K562 (cell line): ENCODE measurements at regions not wholly inside any gene's neighbourhood (a gene's known extent, or its start where the extent isn't known, plus 50 kb on each side); places are given as distances from the start of the nearest gene placed in this dataset.
A peak's percentile ranks its signal among the peaks of the same experiment; 100 is the strongest.

ENCODE experiments used
- ATAC-seq: fragments of 200-7000 bp; cut with Tn5 transposase; 3 replicates; pipeline ENCODE4 v1.9.1; 2020; ENCODE audit warnings: moderate library complexity
- BruUV-seq: library from RNA; stranded (reverse); fragments of 400-500 nt; replicated peaks from 2 replicates; lab custom pipeline; 2021; lab: Mats Ljungman, UMichigan
- CTCF ChIA-PET: fragments of 300-600 bp; formaldehyde crosslinking; extraction: SDS; loops from one replicate; lab custom pipeline; 2021; ENCODE audit warnings: low intra/inter-chr PET ratio; lab: Yijun Ruan, JAX
- POLR2A ChIA-PET: fragments of 300-600, 350-650 bp; sonication (Branson Sonifier 250); formaldehyde crosslinking; extraction: SDS; loops from one replicate; lab custom pipeline; 2021; ENCODE audit warnings: antibody characterized with exemption, inconsistent platforms; lab: Yijun Ruan, JAX
- DNase-seq, 4 experiments: peaks; one replicate each; pipeline versions ENCODE4 v3.0.0 to v3.0.0-alpha.2; 2011 to 2018; ENCODE audit warnings: low spot score in 3 of 4, mixed read lengths in 3 of 4; ENCODE audit errors: extremely low read depth in 1 of 4
- FAIRE-seq: peaks from 2 replicates; lab custom pipeline; 2011; peaks lifted over from hg19 to GRCh38; lab: Jason Lieb, UNC
- H2AFZ ChIP-seq: 2 replicates; pipeline ENCODE4 v1.6.0; 2011; ENCODE audit warnings: low read depth, low read length, control low read depth, inconsistent platforms
- H3K27ac ChIP-seq: fragments of 200-600 bp; 3 replicates; pipeline ENCODE4 v1.8.0; 2011; ENCODE audit warnings: low read depth, mild to moderate bottlenecking, control low read depth, inconsistent platforms, low read length, moderate library complexity, mixed read lengths; ENCODE audit errors: extremely low read depth
- H3K27me3 ChIP-seq, 2 experiments: fragments of 300-600 bp in 1 of 2; 2 replicates in 1 of 2; 3 replicates in 1 of 2; pipeline versions ENCODE4 v1.6.0 to v1.8.0; 2011; ENCODE audit warnings: inconsistent platforms in 2 of 2, low read length in 2 of 2, mild to moderate bottlenecking in 1 of 2, mixed read lengths in 1 of 2, moderate library complexity in 1 of 2; ENCODE audit not compliant: control insufficient read depth in 2 of 2, insufficient read depth in 2 of 2
- H3K36me3 ChIP-seq: fragments of 300-600 bp; 3 replicates; pipeline ENCODE4 v1.8.0; 2011; ENCODE audit warnings: mild to moderate bottlenecking, low read length, inconsistent platforms; ENCODE audit not compliant: control insufficient read depth, insufficient read depth
- H3K4me1 ChIP-seq, 2 experiments: fragments of 200-600 bp in 1 of 2; replicated peaks in 1 of 2; 2 replicates in 1 of 2; 3 replicates in 1 of 2; pipeline versions ENCODE4 v1.5.1 to v1.8.0; 2011; ENCODE audit warnings: inconsistent platforms in 2 of 2, low read length in 2 of 2, mild to moderate bottlenecking in 1 of 2, mixed read lengths in 1 of 2, moderate library complexity in 1 of 2; ENCODE audit not compliant: control insufficient read depth in 2 of 2, insufficient read depth in 2 of 2
- H3K4me2 ChIP-seq: 2 replicates; pipeline ENCODE4 v1.6.1; 2011; ENCODE audit warnings: low read length, control low read depth, inconsistent platforms, mixed read lengths; ENCODE audit not compliant: insufficient read depth
- H3K4me3 ChIP-seq: fragments of 200-600 bp; sonication (generic), shearing (Covaris generic); 2 replicates; pipeline ENCODE4 v1.5.1; 2016; ENCODE audit warnings: control low read depth, inconsistent platforms
- H3K79me2 ChIP-seq: fragments of 200-600 bp; 3 replicates; pipeline ENCODE4 v1.8.0; 2011; ENCODE audit warnings: low read length, inconsistent platforms; ENCODE audit not compliant: control insufficient read depth, insufficient read depth
- H3K9ac ChIP-seq, 2 experiments: 2 replicates each; pipeline versions ENCODE4 v1.6.0 to v1.6.1; 2011; ENCODE audit warnings: low read depth in 2 of 2, low read length in 2 of 2, control low read depth in 1 of 2, inconsistent platforms in 1 of 2, mild to moderate bottlenecking in 1 of 2, mixed read lengths in 1 of 2; ENCODE audit not compliant: insufficient read depth in 1 of 2
- H3K9me1 ChIP-seq: one replicate; pipeline ENCODE4 v1.6.0; 2011; ENCODE audit warnings: inconsistent platforms, mild to moderate bottlenecking, low read length, moderate library complexity; ENCODE audit not compliant: control insufficient read depth, insufficient read depth
- H3K9me3 ChIP-seq: replicated peaks from 2 replicates; pipeline ENCODE4 v1.5.1; 2011; ENCODE audit warnings: low read depth, low read length, inconsistent platforms; ENCODE audit not compliant: control insufficient read depth, insufficient read depth
- H4K20me1 ChIP-seq: replicated peaks from 2 replicates; pipeline ENCODE4 v1.6.1; 2011; ENCODE audit warnings: low read length, inconsistent platforms, mixed read lengths; ENCODE audit not compliant: control insufficient read depth, insufficient read depth
- CEBPB ChIP-seq: fragments of 450-650 bp; IDR thresholded peaks from 2 replicates; pipeline ENCODE4 v1.6.1; 2016; ENCODE audit warnings: missing genetic modification characterization, missing compliant biosample characterization
- CEBPG ChIP-seq, 3 experiments: fragments of 200-800 bp in 1 of 3; sonication (Bioruptor generic) in 1 of 3; sonication (generic) in 1 of 3; formaldehyde crosslinking in 1 of 3; IDR thresholded peaks in 2 of 3; conservative IDR thresholded peaks in 1 of 3; 2 replicates each; pipeline versions ENCODE4 v1.6.1 to v1.8.0; 2016 to 2022; ENCODE audit warnings: missing compliant biosample characterization in 2 of 3, missing genetic modification characterization in 2 of 3, mild to moderate bottlenecking in 1 of 3, missing genetic modification reagents in 1 of 3
- E2F3 ChIP-seq: fragments of 250-450 bp; sonication (Bioruptor Pico); IDR thresholded peaks from 2 replicates; pipeline ENCODE4 v1.4.0; 2020; ENCODE audit warnings: mild to moderate bottlenecking
- FOXP4 ChIP-seq: sonication (generic); formaldehyde crosslinking; IDR thresholded peaks from 2 replicates; pipeline ENCODE4 v1.8.0; 2022; ENCODE audit warnings: mild to moderate bottlenecking, missing genetic modification reagents, borderline replicate concordance
- in situ Hi-C: fragments of 300-500 bp; cut with MboI; formaldehyde crosslinking; loops from 4 replicates; pipeline ENCODE4 v1.15.0; 2018; ENCODE audit warnings: inconsistent platforms, mixed read lengths
- intact Hi-C: fragments of 100-400 bp; cut with micrococcal nuclease; formaldehyde crosslinking; loops from 2 replicates; pipeline ENCODE4 v1.14.2; 2022

- no peak overlapping the region for H3K4me3 ChIP-seq
- H3K27me3 ChIP-seq = no peaks in the 10 kb centered on the region
- TF ChIP-seq CEBPB (tag) = 0 out of 2 replicates have a peak, but pooled peaks have one; percentile 25
- no peak for TF ChIP-seq FOXP4 (CRISPR knock-in tag)
- no peak for TF ChIP-seq E2F3 (CRISPR knock-in tag)
- TF ChIP-seq CEBPG (CRISPR knock-in tag; IDR thresholded peaks at IDR 0.05) = no peak
- 0 out of 4 replicates have a peak, but pooled peaks of 1 of the 2 experiments have one; percentile 31 for TF ChIP-seq CEBPG (tag; conservative IDR thresholded peaks at IDR 0.05 in 1 of 2, IDR thresholded peaks at IDR 0.05 in 1 of 2)
- no peaks in the 10 kb centered on the region for H3K9me3 ChIP-seq
- ATAC-seq (no peak), FAIRE-seq (no peak), DNase-seq (no peak)
- no peaks in the 10 kb centered on the region for H3K9me1 ChIP-seq
- H4K20me1 ChIP-seq = no peaks in the 10 kb centered on the region
- ChIA-PET POLR2A (no interaction called here), CTCF (no interaction called here)
- H3K4me2 ChIP-seq = no peak overlapping the region
- H3K27ac ChIP-seq = no peak overlapping the region
- no peaks in the 10 kb centered on the region for H3K79me2 ChIP-seq
- intact Hi-C loops (no loop called here), in situ Hi-C loops (no loop called here)
- H2AFZ ChIP-seq = no peak overlapping the region
- no peaks in the 10 kb centered on the region for H3K4me1 ChIP-seq
- no TSS peak for BruUV-seq
- H3K36me3 ChIP-seq = no peaks in the 10 kb centered on the region
- H3K9ac ChIP-seq = no peak overlapping the region
Observed at GRCh38 chr2:188773075-188773474, 201.1 kb upstream of the COL3A1 start.
